HFFc6 (cell line): ENCODE measurements at regions not wholly inside any gene's neighbourhood (a gene's known extent, or its start where the extent isn't known, plus 50 kb on each side); places are given as distances from the start of the nearest gene placed in this dataset.

Experiments used
- DNase-seq: peaks from one replicate; pipeline ENCODE4 v3.0.0-alpha.2; 2018
- H3K27ac Mint-ChIP-seq: 2 replicates; pipeline ENCODE4 v1.8.0; 2020; ENCODE audit warnings: mild to moderate bottlenecking, mixed read lengths
- H3K27me3 Mint-ChIP-seq: 2 replicates; pipeline ENCODE4 v1.8.0; 2021; ENCODE audit warnings: mild to moderate bottlenecking, moderate library complexity, mixed read lengths; ENCODE audit not compliant: insufficient read depth
- H3K36me3 Mint-ChIP-seq: 2 replicates; pipeline ENCODE4 v1.8.0; 2021; ENCODE audit warnings: low read depth, mixed read lengths
- H3K4me1 Mint-ChIP-seq: 2 replicates; pipeline ENCODE4 v1.8.0; 2020; ENCODE audit warnings: low read depth, mixed read lengths
- H3K4me3 Mint-ChIP-seq: 2 replicates; pipeline ENCODE4 v1.8.0; 2020; ENCODE audit warnings: mild to moderate bottlenecking, moderate library complexity, mixed read lengths
- H3K9me3 Mint-ChIP-seq: 2 replicates; pipeline ENCODE4 v1.8.0; 2020; ENCODE audit warnings: mild to moderate bottlenecking, mixed read lengths
- CTCF ChIP-seq: fragments of 200-600 bp; sonication (generic); IDR thresholded peaks from 2 replicates; pipeline ENCODE4 v1.5.0; 2021; ENCODE audit warnings: antibody characterized with exemption, mild to moderate bottlenecking

- no peak for TF ChIP-seq CTCF
- H3K4me3 Mint-ChIP-seq: no peak overlapping the region
- H3K27me3 Mint-ChIP-seq: no peaks in the 10 kb centered on the region
- no peaks in the 10 kb centered on the region for H3K36me3 Mint-ChIP-seq
- peaks cover 38% of the 10 kb centered on the region for H3K9me3 Mint-ChIP-seq
- no peak overlapping the region for H3K27ac Mint-ChIP-seq
- no peaks in the 10 kb centered on the region for H3K4me1 Mint-ChIP-seq
- no peak for DNase-seq
Measured at GRCh38 chr5:107157809-107158208, 512.9 kb downstream of the EFNA5 start.

- Mint-ChIP-seq H3K4me3 (no peak overlapping the region), H3K27me3 (no peaks in the 10 kb centered on the region), H3K27ac (no peak overlapping the region), H3K36me3 (no peaks in the 10 kb centered on the region), H3K4me1 (no peaks in the 10 kb centered on the region), H3K9me3 (peaks cover 27% of the 10 kb centered on the region)
- no peak for DNase-seq
- no peak for TF ChIP-seq CTCF
Measured at GRCh38 chr5:107155707-107156106, 515.0 kb downstream of the EFNA5 start.

GRCh38 chr5:107154593-107154992 is 516.1 kb downstream of the EFNA5 start:
- no peak for TF ChIP-seq CTCF
- no peaks in the 10 kb centered on the region for H3K27me3 Mint-ChIP-seq
- H3K27ac Mint-ChIP-seq: no peak overlapping the region
- H3K4me3 Mint-ChIP-seq: no peak overlapping the region
- peaks cover 24% of the 10 kb centered on the region for H3K9me3 Mint-ChIP-seq
- no peak for DNase-seq
- H3K4me1 Mint-ChIP-seq: no peaks in the 10 kb centered on the region
- no peaks in the 10 kb centered on the region for H3K36me3 Mint-ChIP-seq

- Mint-ChIP-seq H3K27me3 (no peaks in the 10 kb centered on the region), H3K27ac (no peak overlapping the region), H3K4me1 (no peaks in the 10 kb centered on the region), H3K36me3 (no peaks in the 10 kb centered on the region), H3K4me3 (no peak overlapping the region), H3K9me3 (peaks cover 12% of the 10 kb centered on the region)
- no peak for DNase-seq
- TF ChIP-seq CTCF: no peak
Measured at GRCh38 chr5:107153283-107153682, 517.5 kb downstream of the EFNA5 start.

- Mint-ChIP-seq H3K27ac (no peak overlapping the region), H3K9me3 (peaks cover 11% of the 10 kb centered on the region), H3K4me3 (no peak overlapping the region), H3K4me1 (no peaks in the 10 kb centered on the region), H3K27me3 (no peaks in the 10 kb centered on the region), H3K36me3 (no peaks in the 10 kb centered on the region)
- DNase-seq: no peak
- no peak for TF ChIP-seq CTCF
Measured at GRCh38 chr5:107149243-107150005, 521.3 kb downstream of the EFNA5 start.

GRCh38 chr5:107147589-107147988 is 523.1 kb downstream of the EFNA5 start:
- TF ChIP-seq CTCF: no peak

More at GRCh38 chr5:107147589-107147988, 523.1 kb downstream of the EFNA5 start:
- Mint-ChIP-seq H3K27me3 (no peaks in the 10 kb centered on the region), H3K4me1 (no peaks in the 10 kb centered on the region), H3K9me3 (peaks cover 26% of the 10 kb centered on the region), H3K36me3 (no peaks in the 10 kb centered on the region), H3K27ac (no peak overlapping the region), H3K4me3 (no peak overlapping the region)
- DNase-seq: no peak
